Frontal cortex (tissue), 3 donors: ENCODE measurements at regions not wholly inside any gene's neighbourhood (a gene's known extent, or its start where the extent isn't known, plus 50 kb on each side); places are given as distances from the start of the nearest gene placed in this dataset.

Source experiments
- DNase-seq, 2 donors: peaks; one replicate each; pipeline ENCODE4 v3.0.0; 2012; ENCODE audit warnings: low spot score in 2 of 2
- FAIRE-seq: peaks from 2 replicates; lab custom pipeline; 2012; peaks lifted over from hg19 to GRCh38; lab: Jason Lieb, UNC
- donor health status: control.
- donor health status: control.
- donor health status: control.

GRCh38 chr3:28078536-28078935 is 162.9 kb upstream of the CMC1 start:
- FAIRE-seq, result no peak
- no peak for DNase-seq

GRCh38 chr3:28080716-28081115 is 160.7 kb upstream of the CMC1 start:
- no peak for FAIRE-seq
- no peak for DNase-seq

GRCh38 chr3:28081533-28081947 is 159.9 kb upstream of the CMC1 start:
- FAIRE-seq (no peak), DNase-seq (no peak)

- DNase-seq, result no peak
- no peak for FAIRE-seq
These were observed 153.8 kb upstream of the CMC1 start for GRCh38 chr3:28087591-28087990.

- no peak for DNase-seq
- FAIRE-seq, result no peak
These were observed 152.4 kb upstream of the CMC1 start for GRCh38 chr3:28088811-28089526.

GRCh38 chr3:28089527-28089897 is 151.9 kb upstream of the CMC1 start:
- FAIRE-seq (no peak), DNase-seq (no peak)

- FAIRE-seq (no peak), DNase-seq (no peak)
These were observed 142.1 kb upstream of the CMC1 start for GRCh38 chr3:28099296-28099695.

- FAIRE-seq (no peak), DNase-seq (no peak)
These were observed 139.7 kb upstream of the CMC1 start for GRCh38 chr3:28101705-28102104.

GRCh38 chr3:28103861-28104260 is 137.6 kb upstream of the CMC1 start:
- FAIRE-seq, result no peak
- no peak for DNase-seq

GRCh38 chr3:28104896-28105534 is 136.4 kb upstream of the CMC1 start:
- FAIRE-seq (no peak), DNase-seq (no peak)

- DNase-seq, result no peak
- FAIRE-seq, result no peak
These were observed 131.6 kb upstream of the CMC1 start for GRCh38 chr3:28109829-28110228.

- no peak for DNase-seq
- no peak for FAIRE-seq
These were observed 130.6 kb upstream of the CMC1 start for GRCh38 chr3:28110869-28111268.

GRCh38 chr3:28114893-28115292 is 126.5 kb upstream of the CMC1 start:
- no peak for FAIRE-seq

GRCh38 chr3:28115316-28115715 is 126.1 kb upstream of the CMC1 start:
- DNase-seq (no peak), FAIRE-seq (no peak)

More at GRCh38 chr3:28114893-28115292, 126.5 kb upstream of the CMC1 start:
- DNase-seq, result no peak

GRCh38 chr3:28117598-28117997 is 123.8 kb upstream of the CMC1 start:
- no peak for DNase-seq
- FAIRE-seq, result no peak

GRCh38 chr3:28118087-28118486 is 123.3 kb upstream of the CMC1 start:
- FAIRE-seq (no peak), DNase-seq (no peak)

- no peak for FAIRE-seq
- DNase-seq, result no peak
These were observed 119.2 kb upstream of the CMC1 start for GRCh38 chr3:28122227-28122626.

GRCh38 chr3:28124882-28125281 is 116.5 kb upstream of the CMC1 start:
- FAIRE-seq (no peak), DNase-seq (no peak)

GRCh38 chr3:28125342-28125741 is 116.1 kb upstream of the CMC1 start:
- FAIRE-seq (no peak), DNase-seq (no peak)

GRCh38 chr3:28130836-28131235 is 110.6 kb upstream of the CMC1 start:
- FAIRE-seq (no peak), DNase-seq (no peak)

GRCh38 chr3:28132941-28133340 is 108.5 kb upstream of the CMC1 start:
- DNase-seq, result no peak
- no peak for FAIRE-seq

- FAIRE-seq, result no peak
- no peak for DNase-seq
These were observed 107.2 kb upstream of the CMC1 start for GRCh38 chr3:28134198-28134597.
